Body of pancreas (tissue), 4 donors: ENCODE measurements at regions not wholly inside any gene's neighbourhood (a gene's known extent, or its start where the extent isn't known, plus 50 kb on each side); places are given as distances from the start of the nearest gene placed in this dataset.

Experiments used
- POLR2A ChIP-seq, 3 donors: fragments of 450-650 bp; IDR thresholded peaks; one replicate each; pipeline ENCODE4 v1.6.1; 2016; ENCODE audit warnings: antibody characterized with exemption in 3 of 3, mild to moderate bottlenecking in 2 of 3
- TF ChIP-seq, protein P1 (sequence below), 7 experiments: fragments of 450-650 bp in 4 of 7; fragments of 200-600 bp in 3 of 7; sonication (generic) in 3 of 7; IDR thresholded peaks; one replicate each; pipeline ENCODE4 v1.5.1; 2016 to 2019; ENCODE audit warnings: antibody characterized with exemption in 7 of 7

DNA sequence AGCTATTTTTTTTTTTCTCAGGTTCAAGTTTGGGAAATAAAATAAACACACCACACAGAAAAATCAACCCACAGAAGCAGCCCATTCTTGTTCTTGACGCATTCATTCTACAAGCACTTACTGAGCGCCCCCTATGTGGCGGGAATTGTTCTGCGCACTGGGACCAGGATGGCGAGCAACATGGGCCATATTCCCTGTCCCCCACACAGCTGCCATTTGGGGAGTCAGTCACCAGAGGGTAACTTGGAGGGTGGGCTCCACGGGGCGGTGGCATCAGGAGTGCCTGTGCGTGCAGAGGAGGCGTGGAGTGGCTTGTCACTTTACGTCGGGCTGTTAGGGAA, 185.0 kb upstream of the PDE10A start:
- TF ChIP-seq, protein P1, sequence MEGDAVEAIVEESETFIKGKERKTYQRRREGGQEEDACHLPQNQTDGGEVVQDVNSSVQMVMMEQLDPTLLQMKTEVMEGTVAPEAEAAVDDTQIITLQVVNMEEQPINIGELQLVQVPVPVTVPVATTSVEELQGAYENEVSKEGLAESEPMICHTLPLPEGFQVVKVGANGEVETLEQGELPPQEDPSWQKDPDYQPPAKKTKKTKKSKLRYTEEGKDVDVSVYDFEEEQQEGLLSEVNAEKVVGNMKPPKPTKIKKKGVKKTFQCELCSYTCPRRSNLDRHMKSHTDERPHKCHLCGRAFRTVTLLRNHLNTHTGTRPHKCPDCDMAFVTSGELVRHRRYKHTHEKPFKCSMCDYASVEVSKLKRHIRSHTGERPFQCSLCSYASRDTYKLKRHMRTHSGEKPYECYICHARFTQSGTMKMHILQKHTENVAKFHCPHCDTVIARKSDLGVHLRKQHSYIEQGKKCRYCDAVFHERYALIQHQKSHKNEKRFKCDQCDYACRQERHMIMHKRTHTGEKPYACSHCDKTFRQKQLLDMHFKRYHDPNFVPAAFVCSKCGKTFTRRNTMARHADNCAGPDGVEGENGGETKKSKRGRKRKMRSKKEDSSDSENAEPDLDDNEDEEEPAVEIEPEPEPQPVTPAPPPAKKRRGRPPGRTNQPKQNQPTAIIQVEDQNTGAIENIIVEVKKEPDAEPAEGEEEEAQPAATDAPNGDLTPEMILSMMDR (IDR thresholded peaks at IDR 0.05): no peak
- no peak for TF ChIP-seq POLR2A (IDR thresholded peaks at IDR 0.05)
